ENCODE measurements at regions not wholly inside any gene's neighbourhood (a gene's known extent, or its start where the extent isn't known, plus 50 kb on each side); places are given as distances from the start of the nearest gene placed in this dataset.

DNA sequence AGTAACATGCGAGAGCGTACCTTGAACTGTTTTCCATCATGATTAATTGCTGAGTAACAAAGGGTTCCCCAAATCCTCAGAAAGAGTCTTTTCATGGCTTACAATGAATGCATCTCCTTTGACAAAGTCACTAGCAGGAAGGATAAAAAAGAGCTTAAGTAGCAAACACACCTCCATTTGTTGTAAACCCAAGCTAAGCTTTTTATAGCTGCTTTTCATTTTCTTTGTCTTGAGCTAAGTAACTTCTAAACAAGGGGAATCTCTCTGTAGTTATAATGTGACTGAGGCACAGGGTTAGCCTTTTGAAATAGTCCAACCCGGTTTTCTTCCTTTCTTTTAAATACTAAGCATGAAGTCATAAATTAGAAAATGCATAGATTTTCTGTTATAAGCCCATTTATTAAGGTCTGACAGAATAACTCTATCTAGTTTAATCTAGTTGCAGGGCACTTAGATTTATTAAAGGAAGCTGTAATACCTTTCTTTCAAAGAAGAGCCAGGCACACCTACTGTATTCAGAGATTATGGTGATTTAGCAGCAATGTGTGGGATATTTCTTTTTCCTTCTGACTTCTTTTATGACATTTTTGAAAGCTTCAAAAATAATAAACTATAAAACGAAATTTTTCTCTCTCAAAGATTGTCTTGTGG lies 226.9 kb upstream of the SMIM31 start:
- TF ChIP-seq E2F6 (IDR thresholded peaks at IDR 0.05) (no peak), TCF12 (IDR thresholded peaks at IDR 0.05; ENCODE audit: low read depth, low read length) (no peak), NRF1 (IDR thresholded peaks at IDR 0.05; ENCODE audit: low read depth, low read length) (no peak), BCL11A (IDR thresholded peaks at IDR 0.05; ENCODE audit: low read depth in 2 of 2, low read length in 2 of 2) (no peak), TAF7 (optimal IDR thresholded peaks at IDR 0.05; ENCODE audit: borderline replicate concordance, low read depth, low read length) (no peak), RBBP5 (IDR thresholded peaks at IDR 0.05; ENCODE audit: borderline replicate concordance, low read depth, low read length) (no peak), FOSL1 (IDR thresholded peaks at IDR 0.05; ENCODE audit: insufficient read depth, low read depth, low read length) (no peak), KDM1A (IDR thresholded peaks at IDR 0.05; ENCODE audit: borderline replicate concordance, low read length) (no peak), EZH2 (IDR thresholded peaks at IDR 0.05; ENCODE audit: low read depth, low read length, severe bottlenecking) (no peak), GTF2F1 (IDR thresholded peaks at IDR 0.05; ENCODE audit: borderline replicate concordance, low read depth, low read length) (no peak)
- Histone ChIP-seq H2AFZ (ENCODE audit: low read length) (no peak overlapping the region), H3K4ac (replicated peaks; ENCODE audit: insufficient read length, low read depth, low read length) (no peak overlapping the region), H3K4me3 (ENCODE audit: extremely low read depth in 1 of 4, insufficient read depth in 2 of 4, low read depth in 3 of 4, low read length in 4 of 4) (no peak overlapping the region), H3K4me2 (ENCODE audit: insufficient read depth in 1 of 2, low read depth in 2 of 2, low read length in 2 of 2) (no peak overlapping the region), H2BK20ac (ENCODE audit: low read length) (no peak overlapping the region), H2BK5ac (ENCODE audit: low read depth, low read length) (no peak overlapping the region), H3K18ac (ENCODE audit: extremely low read depth, low read length) (peak overlapping the region; percentile 40; the same call in 1 of the 2 replicates), H3K56ac (replicated peaks; ENCODE audit: insufficient read length, low read depth, low read length) (no peak overlapping the region), H2AK5ac (ENCODE audit: low read depth, low read length) (no peak overlapping the region), H4K91ac (replicated peaks; ENCODE audit: insufficient read length, low read length) (no peak overlapping the region), H3K23ac (ENCODE audit: insufficient read length) (no peak overlapping the region), H2BK12ac (ENCODE audit: low read depth, low read length) (no peak overlapping the region), H4K20me1 (replicated peaks in 1 of 2; ENCODE audit: control insufficient read depth in 1 of 2, insufficient read depth in 2 of 2, low read length in 2 of 2) (no peaks in the 10 kb centered on the region), H3K27ac (ENCODE audit: low read depth, low read length) (no peak overlapping the region), H3K14ac (ENCODE audit: insufficient read length) (no peak overlapping the region), H3K9ac (replicated peaks in 1 of 4; ENCODE audit: extremely low read depth in 1 of 4, low read depth in 3 of 4, low read length in 3 of 4) (no peak overlapping the region), H3K79me1 (ENCODE audit: low read depth, low read length) (no peaks in the 10 kb centered on the region), H2BK120ac (replicated peaks; ENCODE audit: low read depth, low read length) (no peak overlapping the region), H3K4me1 (replicated peaks in 1 of 4; ENCODE audit: control insufficient read depth in 3 of 4, insufficient read depth in 4 of 4, low read length in 3 of 4) (peaks cover 0 to 21% (median 2%) of the 10 kb centered on the region in 4 experiments; a peak in 2 of 7 replicates), H3K27me3 (replicated peaks in 1 of 4; ENCODE audit: control insufficient read depth in 3 of 4, extremely low read depth in 1 of 4, insufficient read depth in 3 of 4, low read length in 3 of 4) (no peaks in the 10 kb centered on the region), H4K5ac (ENCODE audit: insufficient read length, low read depth, low read length) (peak overlapping the region; percentile 50), H2BK15ac (ENCODE audit: low read length) (no peak overlapping the region), H4K8ac (ENCODE audit: extremely low read depth, insufficient read depth, low read length) (no peak overlapping the region), H3K23me2 (ENCODE audit: low read depth, low read length) (no peaks in the 10 kb centered on the region), H3K36me3 (ENCODE audit: control insufficient read depth in 2 of 4, insufficient read depth in 4 of 4, low read length in 3 of 4) (no peaks in the 10 kb centered on the region), H3K9me3 (ENCODE audit: insufficient read depth in 2 of 2, low read depth in 1 of 2, low read length in 1 of 2) (no peaks in the 10 kb centered on the region), H3K79me2 (ENCODE audit: control insufficient read depth in 1 of 2, insufficient read depth in 2 of 2, low read length in 2 of 2) (no peaks in the 10 kb centered on the region)
- CTCF ChIA-PET (ENCODE audit: partially characterized antibody) = interaction anchor here (1.0 to 1.3 kb wide), 4 partner anchors 9 to 581 kb away, joined by 3 to 4 read pairs (median 3); no protein-coding TSS in a partner anchor
- 62% methylated on average over 4 of the region's 4 CpGs; no CpG with 5 or more reads in 1 of the 2 experiments for WGBS, 2 experiments (ENCODE audit: extremely low coverage in 1 of 2, insufficient coverage in 1 of 2, insufficient read length in 1 of 2, insufficient replicate concordance in 2 of 2, low coverage in 1 of 2, low lambda C conversion rate in 2 of 2, missing lambda C conversion rate in 1 of 2)
- DNase-seq (ENCODE audit: low read depth in 1 of 2, low spot score in 2 of 2) (no peak), FAIRE-seq (no peak)
- POLR2A ChIA-PET (ENCODE audit: partially characterized antibody) = no interaction called here

All from H1 (cell line).